Activated CD4-positive, alpha-beta T cell treated with anti-CD3 and anti-CD28 coated beads, Interleukin-2, amount 10 ng/mL, durations not matched to agents 7 days and 5 days (primary cell): ENCODE measurements at regions not wholly inside any gene's neighbourhood (a gene's known extent, or its start where the extent isn't known, plus 50 kb on each side); places are given as distances from the start of the nearest gene placed in this dataset.
A peak's percentile ranks its signal among the peaks of the same experiment; 100 is the strongest.

ENCODE experiments used
- CTCF ChIA-PET: fragments of 350-600 bp; sonication (Branson Sonifier 250); formaldehyde crosslinking; loops from one replicate; lab custom pipeline; 2021; ENCODE audit warnings: antibody characterized with exemption; lab: Charles Lee
- POLR2A ChIA-PET: fragments of 350-600 bp; sonication (Branson Sonifier 250); formaldehyde crosslinking; loops from one replicate; lab custom pipeline; 2021; ENCODE audit warnings: antibody characterized with exemption; lab: Charles Lee
- DNase-seq: peaks from one replicate; pipeline ENCODE4 v3.0.0-alpha.2; 2020
- H3K27ac Mint-ChIP-seq: one replicate; pipeline ENCODE4 v1.8.0; 2021; ENCODE audit warnings: mild to moderate bottlenecking, moderate library complexity, mixed read lengths
- H3K27me3 Mint-ChIP-seq: one replicate; pipeline ENCODE4 v1.8.0; 2021; ENCODE audit warnings: mixed read lengths
- H3K36me3 Mint-ChIP-seq: one replicate; pipeline ENCODE4 v1.8.0; 2021; ENCODE audit warnings: low read depth, mixed read lengths
- H3K4me1 Mint-ChIP-seq: one replicate; pipeline ENCODE4 v1.8.0; 2021; ENCODE audit warnings: mixed read lengths
- H3K4me3 Mint-ChIP-seq: one replicate; pipeline ENCODE4 v1.8.0; 2021; ENCODE audit warnings: mild to moderate bottlenecking, moderate library complexity, mixed read lengths
- H3K9me3 Mint-ChIP-seq: one replicate; pipeline ENCODE4 v1.8.0; 2021; ENCODE audit warnings: mixed read lengths

- Mint-ChIP-seq H3K4me1 (peaks cover 23% of the 10 kb centered on the region), H3K27ac (no peak overlapping the region), H3K9me3 (no peaks in the 10 kb centered on the region), H3K4me3 (no peak overlapping the region), H3K27me3 (peaks cover 8% of the 10 kb centered on the region), H3K36me3 (no peaks in the 10 kb centered on the region)
- no peak for DNase-seq
- ChIA-PET POLR2A (no interaction called here), CTCF (interaction anchor here (0.6 to 4.4 kb wide), 2 partner anchors 283 to 662 kb away, joined by 3 to 15 read pairs; no protein-coding TSS in a partner anchor)
Observed at GRCh38 chr2:172179045-172179701, 76.5 kb upstream of the DLX2 start.

- Mint-ChIP-seq H3K27me3 (peaks cover 17% of the 10 kb centered on the region), H3K4me3 (no peak overlapping the region), H3K36me3 (peaks cover 2% of the 10 kb centered on the region), H3K9me3 (peaks cover 14% of the 10 kb centered on the region), H3K4me1 (peaks cover 23% of the 10 kb centered on the region), H3K27ac (no peak overlapping the region)
- ChIA-PET POLR2A (no interaction called here), CTCF (interaction anchor here (4.4 kb wide), 1 partner anchor 280 kb away, joined by 15 read pairs; no protein-coding TSS in a partner anchor)
- DNase-seq, result no peak
Observed at GRCh38 chr2:172181840-172182239, 79.1 kb upstream of the DLX2 start.

- POLR2A ChIA-PET, result no interaction called here
- CTCF ChIA-PET, result no interaction called here
- no peak overlapping the region for H3K4me3 Mint-ChIP-seq
- peak overlapping the region; percentile 48 for H3K27ac Mint-ChIP-seq
- peaks cover 17% of the 10 kb centered on the region for H3K27me3 Mint-ChIP-seq
- H3K9me3 Mint-ChIP-seq, result peaks cover 14% of the 10 kb centered on the region
- H3K4me1 Mint-ChIP-seq, result peaks cover 23% of the 10 kb centered on the region
- peaks cover 2% of the 10 kb centered on the region for H3K36me3 Mint-ChIP-seq
- DNase-seq, result no peak
Observed at GRCh38 chr2:172182624-172183023, 79.9 kb upstream of the DLX2 start.

GRCh38 chr2:172193331-172194089 is 90.8 kb upstream of the DLX2 start:
- Mint-ChIP-seq H3K27ac (no peak overlapping the region), H3K4me1 (peaks cover 14% of the 10 kb centered on the region), H3K4me3 (no peak overlapping the region), H3K9me3 (peaks cover 26% of the 10 kb centered on the region), H3K36me3 (peaks cover 7% of the 10 kb centered on the region), H3K27me3 (peaks cover 23% of the 10 kb centered on the region)
- ChIA-PET CTCF (interaction anchor here (0.8 kb wide), 1 partner anchor 269 kb away, joined by 3 read pairs; no protein-coding TSS in a partner anchor), POLR2A (interaction anchor here (0.7 kb wide), 1 partner anchor 207 kb away, joined by 7 read pairs; no protein-coding TSS in a partner anchor)
- DNase-seq, result no peak

- peaks cover 29% of the 10 kb centered on the region for H3K9me3 Mint-ChIP-seq
- peaks cover 14% of the 10 kb centered on the region for H3K4me1 Mint-ChIP-seq
- H3K4me3 Mint-ChIP-seq, result no peak overlapping the region
- no peak overlapping the region for H3K27ac Mint-ChIP-seq
- CTCF ChIA-PET, result no interaction called here
- POLR2A ChIA-PET, result no interaction called here
- DNase-seq, result no peak
- peaks cover 11% of the 10 kb centered on the region for H3K36me3 Mint-ChIP-seq
- peaks cover 25% of the 10 kb centered on the region for H3K27me3 Mint-ChIP-seq
Observed at GRCh38 chr2:172195836-172196376, 93.2 kb upstream of the DLX2 start.

GRCh38 chr2:172196768-172197431 is 94.2 kb upstream of the DLX2 start:
- H3K4me3 Mint-ChIP-seq, result no peak overlapping the region

GRCh38 chr2:172198361-172198760 is 95.7 kb upstream of the DLX2 start:
- Mint-ChIP-seq H3K27me3 (peaks cover 32% of the 10 kb centered on the region), H3K4me1 (peaks cover 14% of the 10 kb centered on the region), H3K27ac (no peak overlapping the region), H3K9me3 (peaks cover 25% of the 10 kb centered on the region), H3K36me3 (peaks cover 10% of the 10 kb centered on the region), H3K4me3 (no peak overlapping the region)
- ChIA-PET CTCF (interaction anchor here (1.5 kb wide), 1 partner anchor 267 kb away, joined by 3 read pairs; no protein-coding TSS in a partner anchor), POLR2A (no interaction called here)
- DNase-seq, result no peak

More at GRCh38 chr2:172196768-172197431, 94.2 kb upstream of the DLX2 start:
- Mint-ChIP-seq H3K4me1 (peaks cover 14% of the 10 kb centered on the region), H3K27ac (no peak overlapping the region), H3K36me3 (peaks cover 11% of the 10 kb centered on the region), H3K9me3 (peaks cover 29% of the 10 kb centered on the region), H3K27me3 (peaks cover 32% of the 10 kb centered on the region)
- CTCF ChIA-PET, result no interaction called here
- peak; percentile 43 for DNase-seq
- POLR2A ChIA-PET, result interaction anchor here (1.0 kb wide), 1 partner anchor 231 kb away, joined by 4 read pairs; no protein-coding TSS in a partner anchor

DNA sequence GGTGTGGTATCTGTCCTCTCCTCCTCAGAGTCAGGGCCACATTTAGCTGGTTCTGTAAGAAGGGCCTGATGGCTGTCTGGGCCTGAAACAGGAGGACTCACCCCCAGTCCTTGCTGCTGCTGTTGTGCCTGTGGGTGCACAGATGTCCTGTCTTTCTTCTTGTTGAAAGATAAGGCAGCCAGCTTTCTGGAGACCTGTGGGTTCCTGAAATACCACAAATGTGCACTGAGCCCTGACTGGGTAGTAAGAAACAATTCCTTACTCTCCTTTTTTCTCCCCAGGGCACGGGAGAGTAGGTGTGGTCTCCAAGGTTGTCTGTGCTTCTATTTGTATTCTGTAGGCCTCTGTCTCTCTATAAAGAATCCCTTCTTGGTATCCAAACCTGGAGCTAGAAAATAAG is 96.2 kb upstream of the DLX2 start:
- Mint-ChIP-seq H3K4me1 (peaks cover 14% of the 10 kb centered on the region), H3K9me3 (peaks cover 21% of the 10 kb centered on the region), H3K27me3 (peaks cover 32% of the 10 kb centered on the region), H3K27ac (no peak overlapping the region), H3K4me3 (no peak overlapping the region), H3K36me3 (peaks cover 7% of the 10 kb centered on the region)
- ChIA-PET CTCF (interaction anchor here (1.5 kb wide), 1 partner anchor 267 kb away, joined by 3 read pairs; no protein-coding TSS in a partner anchor), POLR2A (no interaction called here)
- DNase-seq, result no peak

GRCh38 chr2:172200495-172201085 is 97.9 kb upstream of the DLX2 start:
- peak; percentile 22 for DNase-seq
- H3K9me3 Mint-ChIP-seq, result peaks cover 8% of the 10 kb centered on the region
- no peak overlapping the region for H3K27ac Mint-ChIP-seq
- peaks cover 14% of the 10 kb centered on the region for H3K4me1 Mint-ChIP-seq
- CTCF ChIA-PET, result interaction anchor here (1.1 kb wide), 1 partner anchor 261 kb away, joined by 4 read pairs; no protein-coding TSS in a partner anchor
- H3K27me3 Mint-ChIP-seq, result peaks cover 29% of the 10 kb centered on the region
- POLR2A ChIA-PET, result no interaction called here
- H3K36me3 Mint-ChIP-seq, result peaks cover 5% of the 10 kb centered on the region
- H3K4me3 Mint-ChIP-seq, result no peak overlapping the region

GRCh38 chr2:172204309-172204708 is 101.6 kb upstream of the DLX2 start:
- ChIA-PET POLR2A (no interaction called here), CTCF (no interaction called here)
- DNase-seq, result no peak
- no peak overlapping the region for H3K4me3 Mint-ChIP-seq
- peaks cover 3% of the 10 kb centered on the region for H3K36me3 Mint-ChIP-seq
- H3K9me3 Mint-ChIP-seq, result peaks cover 4% of the 10 kb centered on the region
- H3K27me3 Mint-ChIP-seq, result peaks cover 10% of the 10 kb centered on the region
- no peaks in the 10 kb centered on the region for H3K4me1 Mint-ChIP-seq
- H3K27ac Mint-ChIP-seq, result no peak overlapping the region

DNA sequence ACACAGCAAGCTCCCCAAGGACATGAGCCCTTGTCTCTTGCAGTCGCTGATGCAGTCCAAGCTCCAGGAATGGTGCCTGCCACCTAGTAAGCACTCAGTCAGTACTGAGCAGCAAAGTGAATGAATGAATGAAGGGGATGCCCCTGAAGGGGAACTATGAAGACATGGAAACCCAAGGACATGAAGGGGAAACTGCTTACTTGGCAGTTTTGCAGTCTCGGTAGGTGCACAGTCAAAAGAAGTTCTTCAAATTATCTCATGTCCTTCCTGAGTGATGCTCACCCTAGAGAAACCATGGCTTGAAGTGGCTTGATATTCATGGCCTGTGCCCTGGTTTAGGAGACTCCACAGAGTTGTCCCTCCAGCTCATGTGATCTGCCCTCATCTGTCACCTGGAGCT is 102.1 kb upstream of the DLX2 start:
- H3K27me3 Mint-ChIP-seq, result peaks cover 13% of the 10 kb centered on the region
- H3K9me3 Mint-ChIP-seq, result peaks cover 4% of the 10 kb centered on the region
- CTCF ChIA-PET, result no interaction called here
- DNase-seq, result no peak
- H3K36me3 Mint-ChIP-seq, result peaks cover 3% of the 10 kb centered on the region
- POLR2A ChIA-PET, result no interaction called here
- H3K4me3 Mint-ChIP-seq, result no peak overlapping the region
- peak overlapping the region; percentile 3 for H3K27ac Mint-ChIP-seq
- no peaks in the 10 kb centered on the region for H3K4me1 Mint-ChIP-seq

DNA sequence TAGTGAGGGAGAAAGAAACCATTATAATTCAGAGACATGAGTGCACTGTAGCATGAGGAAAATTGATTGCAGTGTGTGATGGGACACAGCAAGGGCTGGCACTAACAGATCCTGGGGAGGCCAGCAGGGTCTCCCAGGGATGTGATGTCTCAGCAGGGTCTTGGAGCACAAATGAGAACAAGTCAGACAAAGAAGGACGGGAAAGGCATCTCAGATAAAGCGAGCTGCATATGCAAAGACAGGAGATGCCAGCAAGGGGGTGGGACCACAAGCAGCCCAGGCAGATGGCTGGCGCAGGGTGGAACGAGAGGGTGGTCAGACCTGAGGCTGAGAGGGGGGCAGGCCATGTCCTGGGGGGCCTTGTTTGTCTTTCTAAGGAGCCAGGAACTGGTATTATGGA is 102.6 kb upstream of the DLX2 start:
- POLR2A ChIA-PET, result no interaction called here

More for the DNA sequence above, 102.6 kb upstream of the DLX2 start:
- Mint-ChIP-seq H3K27ac (peak overlapping the region; percentile 3), H3K4me3 (no peak overlapping the region), H3K4me1 (no peaks in the 10 kb centered on the region), H3K36me3 (no peaks in the 10 kb centered on the region), H3K27me3 (peaks cover 13% of the 10 kb centered on the region), H3K9me3 (no peaks in the 10 kb centered on the region)
- CTCF ChIA-PET, result no interaction called here
- DNase-seq, result no peak
